Stimulated activated CD4-positive, alpha-beta T cell treated with anti-CD3 and anti-CD28 coated beads, Interleukin-12 subunit alpha, Interleukin-12 subunit beta, amount 100 ng/mL, for 48 hours (primary cell): ENCODE measurements at regions not wholly inside any gene's neighbourhood (a gene's known extent, or its start where the extent isn't known, plus 50 kb on each side); places are given as distances from the start of the nearest gene placed in this dataset.

ENCODE experiments used
- DNase-seq, 3 donors: peaks; one replicate each; pipeline ENCODE4 v3.0.0-alpha.2; 2020; ENCODE audit warnings: low read depth in 2 of 3, low spot score in 1 of 3

DNA sequence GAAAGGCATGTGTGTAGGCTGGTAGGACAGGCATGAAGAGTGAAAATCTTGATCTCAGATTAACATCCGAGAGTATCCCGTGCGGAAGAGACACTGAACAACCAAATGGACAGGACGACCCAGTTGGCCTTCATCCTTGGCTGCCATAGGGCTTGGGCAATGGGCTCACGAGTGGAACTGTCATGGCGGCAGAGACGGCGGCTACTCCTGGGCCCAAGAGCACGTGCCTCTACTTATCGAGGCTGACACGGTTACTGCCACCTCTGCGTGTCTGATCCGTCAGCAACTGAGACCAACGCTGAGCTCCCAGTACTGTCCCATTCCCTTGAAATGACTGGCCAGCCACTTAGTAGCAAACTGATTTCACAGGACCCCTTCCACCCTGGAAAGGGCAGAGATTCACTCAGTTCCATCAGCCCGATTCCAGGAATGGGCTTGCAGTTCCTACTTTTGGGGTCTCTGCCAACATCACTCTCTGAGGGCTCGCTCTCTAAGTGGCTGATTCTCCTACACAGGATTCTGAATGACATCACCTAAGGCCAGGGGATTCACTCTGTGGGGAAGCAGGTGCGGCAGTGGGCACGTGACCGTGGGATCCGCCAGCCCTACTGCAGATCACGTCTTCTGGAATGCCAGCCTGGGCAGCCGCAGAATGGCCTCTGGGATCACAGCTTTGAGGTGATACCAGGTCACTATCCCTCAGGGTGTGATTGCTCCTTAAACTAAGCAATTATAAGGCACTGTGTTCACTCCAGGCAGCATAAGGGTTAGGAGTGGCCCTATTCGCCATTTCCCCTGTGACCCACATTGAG lies 97.8 kb downstream of the RPS6KA4 start:
- DNase-seq: no peak

DNA sequence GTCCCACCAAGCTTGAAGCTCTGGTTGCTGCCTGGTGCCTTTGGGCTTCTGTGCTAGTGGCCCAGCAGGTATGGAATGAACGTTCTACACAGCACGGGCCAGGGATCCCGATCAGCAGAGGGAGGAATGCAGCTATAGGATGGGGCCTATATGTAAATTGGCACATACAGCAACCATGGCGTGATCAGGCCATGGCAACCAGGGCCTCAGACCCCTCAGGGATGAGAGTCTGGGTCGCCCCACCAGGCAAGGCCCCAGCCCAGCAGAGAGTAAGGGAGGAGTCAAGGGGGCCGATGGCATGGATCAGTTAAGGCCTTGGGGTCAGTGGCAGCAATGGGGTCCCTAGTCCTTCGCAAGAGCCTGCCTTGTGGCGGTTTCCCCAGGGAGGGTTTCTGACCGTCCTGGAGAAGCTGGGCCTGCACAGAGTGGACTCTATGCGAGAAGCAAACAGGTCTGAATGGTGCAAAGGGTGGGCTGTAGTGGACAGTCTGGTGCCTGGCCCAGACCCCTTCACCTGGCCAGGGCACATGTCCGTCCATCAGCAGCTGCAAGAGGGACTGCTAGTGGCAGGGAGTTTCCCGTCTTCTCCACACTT lies 98.2 kb upstream of the SLC22A11 start:
- DNase-seq: no peak

DNA sequence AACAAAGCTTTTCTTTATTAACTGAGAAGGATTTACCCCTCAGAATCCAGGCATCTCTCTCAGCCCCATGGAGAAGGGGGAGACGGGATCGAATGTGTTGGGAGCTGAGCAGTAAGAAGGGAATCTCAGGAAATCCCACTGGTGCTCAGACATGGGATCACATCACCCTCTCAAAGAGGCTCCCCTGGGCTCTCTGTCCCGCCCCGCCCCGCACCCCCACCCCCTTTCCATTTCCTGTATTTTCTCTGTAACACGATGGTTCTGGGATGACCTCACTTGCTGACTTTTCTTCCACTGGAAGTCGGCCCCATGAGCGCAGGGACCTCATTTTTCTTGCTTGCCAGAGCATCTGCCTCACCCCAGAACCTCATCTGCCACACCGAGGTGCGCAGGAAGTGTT lies 96.7 kb upstream of the SLC22A11 start:
- no peak for DNase-seq

DNA sequence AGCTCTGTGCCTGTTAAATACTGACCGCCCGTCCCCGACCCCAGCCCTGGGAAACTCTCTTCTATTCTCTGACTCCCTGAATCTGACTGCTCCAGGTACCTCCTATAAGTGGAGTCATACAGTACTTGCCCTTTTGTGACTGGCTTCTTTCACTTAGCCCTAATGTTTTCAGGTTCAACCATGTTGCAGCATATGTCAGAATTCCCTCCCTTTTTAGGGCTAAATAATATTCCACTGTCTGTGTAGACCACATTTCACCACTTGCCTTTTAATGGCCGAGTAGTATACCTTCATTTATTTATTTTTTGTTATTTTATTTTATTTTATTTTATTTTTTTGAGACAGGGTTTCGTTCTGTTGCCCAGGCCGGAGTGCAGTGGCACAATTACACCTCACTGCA lies 96.1 kb upstream of the SLC22A11 start:
- no peak for DNase-seq

DNA sequence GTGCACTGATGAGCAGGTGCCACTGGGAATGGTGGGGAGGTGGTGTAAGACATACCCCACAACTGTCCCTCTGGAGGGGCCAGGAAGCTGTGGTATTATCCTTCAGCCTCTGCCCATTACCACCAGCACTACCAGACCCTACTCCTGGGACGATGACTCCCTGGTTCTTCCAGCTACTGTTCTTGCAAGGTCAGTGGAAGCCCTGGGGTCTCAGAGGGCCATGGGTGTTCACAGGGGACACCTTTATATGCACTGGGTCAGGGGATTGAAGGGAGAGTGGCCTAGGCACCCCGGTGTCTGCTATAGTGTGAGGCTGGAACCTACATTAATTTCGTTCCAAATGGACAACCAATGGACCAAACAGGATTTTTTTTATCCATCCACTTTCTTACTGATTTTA lies 94.7 kb upstream of the SLC22A11 start:
- DNase-seq: no peak

DNA sequence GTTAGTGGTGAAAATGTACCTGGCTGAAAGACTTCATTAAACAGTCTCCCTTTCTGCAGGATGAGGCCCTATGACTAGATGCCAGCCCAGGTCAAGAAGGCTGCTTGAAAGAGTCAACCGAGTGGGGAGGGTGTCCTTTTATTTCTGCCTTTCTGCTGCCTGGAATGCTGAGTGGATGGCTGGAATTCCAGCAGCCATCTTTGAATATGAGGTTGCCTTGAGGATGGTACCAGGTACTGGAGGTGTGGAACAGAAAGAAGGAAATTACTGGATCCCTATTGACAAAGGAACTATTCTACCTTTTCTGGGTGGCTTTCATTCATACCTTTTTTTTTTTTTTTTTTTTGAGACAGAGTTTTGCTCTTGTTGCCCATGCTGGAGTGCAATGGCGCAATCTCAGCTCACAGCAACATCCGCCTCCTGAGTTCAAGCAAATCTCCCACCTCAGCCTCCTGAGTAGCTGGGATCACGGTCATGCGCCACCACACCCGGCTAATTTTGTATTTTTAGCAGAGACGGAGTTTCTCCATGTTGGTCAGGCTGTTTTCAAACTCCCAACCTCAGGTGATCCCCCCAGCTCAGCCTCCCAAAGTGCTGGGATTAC lies 89.5 kb upstream of the SLC22A11 start:
- no peak for DNase-seq

DNA sequence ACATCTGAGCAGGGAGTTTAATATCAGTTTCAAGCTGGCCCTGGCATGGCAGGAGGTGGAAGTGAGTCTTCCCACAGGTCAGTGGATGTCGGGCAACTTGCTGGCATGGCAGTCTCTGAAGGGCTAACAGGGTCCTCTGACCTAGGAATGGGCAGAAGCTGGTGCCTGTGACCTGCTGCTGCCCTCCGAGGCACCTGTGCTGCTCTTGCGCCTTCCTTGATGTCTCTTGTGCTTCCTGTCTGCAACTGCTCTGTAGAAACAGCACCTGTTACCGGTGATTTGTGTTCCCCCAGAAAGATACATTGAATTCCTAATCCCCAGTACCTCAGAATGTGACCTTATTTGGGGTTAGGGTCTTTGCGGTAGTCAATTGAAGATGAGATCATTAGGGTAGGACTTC lies 86.5 kb upstream of the SLC22A11 start:
- no peak for DNase-seq

DNA sequence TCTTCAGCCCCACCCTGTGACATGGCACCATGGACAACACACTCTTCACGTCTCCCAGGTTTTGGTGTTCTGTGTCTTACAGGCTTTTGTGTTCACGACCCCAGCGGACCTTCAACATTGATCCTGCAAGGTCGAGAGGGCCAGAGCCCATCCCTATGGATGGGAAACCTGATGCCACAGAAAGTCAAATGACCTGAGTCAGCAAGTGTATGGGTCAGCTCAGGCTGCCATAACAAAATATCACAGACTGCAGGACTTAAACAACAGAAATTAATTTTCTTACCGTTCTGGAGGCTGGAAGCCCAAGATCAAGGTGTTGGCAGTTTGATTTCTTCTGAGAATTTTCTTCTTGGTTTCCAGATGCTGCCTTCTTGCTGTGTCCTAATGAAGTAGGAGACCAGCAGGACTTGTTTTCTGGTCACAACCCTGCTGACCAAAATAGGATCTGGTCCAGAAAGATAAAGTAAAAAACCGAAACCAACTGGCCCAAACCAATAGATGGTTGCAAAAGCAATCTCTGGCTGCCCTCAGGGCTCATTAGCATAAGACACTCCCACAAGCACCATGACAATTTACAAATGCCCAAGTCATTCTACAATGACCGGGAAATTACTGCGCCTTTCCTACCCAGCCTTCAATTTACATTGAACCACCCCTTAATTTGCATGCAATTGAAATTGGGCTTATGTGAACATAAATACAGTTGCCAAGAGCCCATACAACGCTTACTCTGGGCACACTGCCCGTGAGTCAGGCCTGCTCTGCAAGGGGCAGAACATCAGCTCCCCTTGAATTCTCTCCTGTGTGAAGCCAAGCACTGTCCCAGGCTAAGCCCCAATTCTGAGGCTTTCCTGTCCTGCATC lies 82.9 kb upstream of the SLC22A11 start:
- DNase-seq: no peak

DNA sequence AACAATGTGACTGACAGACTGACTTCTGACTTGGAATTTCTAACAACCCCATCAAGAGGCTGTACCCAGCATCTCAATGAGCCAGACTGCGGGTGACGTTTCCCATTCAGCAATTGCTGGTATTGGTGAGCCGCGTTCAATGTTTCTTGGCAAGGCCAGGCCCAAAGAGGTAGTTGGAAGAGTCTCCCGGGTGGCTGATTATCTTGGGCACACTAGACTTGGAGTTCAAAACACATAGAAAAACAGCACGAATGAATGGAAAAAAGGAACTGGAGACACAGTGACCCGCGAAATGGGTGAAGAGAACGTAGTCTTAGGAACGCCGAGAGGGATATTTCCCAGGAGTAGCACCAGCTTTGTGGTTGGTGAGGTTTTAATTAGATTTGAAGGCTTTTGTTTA lies 81.1 kb upstream of the SLC22A11 start:
- no peak for DNase-seq

DNA sequence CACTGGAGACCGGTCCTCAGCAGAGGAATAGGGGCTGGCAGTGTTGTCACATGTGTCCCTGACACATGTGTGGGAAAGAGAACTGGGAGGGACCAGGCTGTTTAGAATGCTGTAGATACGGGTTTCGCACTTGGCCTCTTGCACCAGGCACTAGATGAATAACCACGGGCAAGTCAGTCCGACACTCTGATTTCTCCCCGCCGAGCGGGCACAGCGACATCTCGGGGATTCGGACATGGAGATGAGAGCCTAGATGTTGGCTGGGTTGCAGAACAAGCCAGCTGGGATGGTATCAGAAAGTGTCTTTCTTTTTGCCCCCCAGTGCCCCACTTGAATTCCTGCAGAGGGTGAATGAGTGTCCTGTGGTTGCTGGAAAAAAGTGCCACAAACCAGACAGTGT lies 80.6 kb upstream of the SLC22A11 start:
- DNase-seq: no peak

DNA sequence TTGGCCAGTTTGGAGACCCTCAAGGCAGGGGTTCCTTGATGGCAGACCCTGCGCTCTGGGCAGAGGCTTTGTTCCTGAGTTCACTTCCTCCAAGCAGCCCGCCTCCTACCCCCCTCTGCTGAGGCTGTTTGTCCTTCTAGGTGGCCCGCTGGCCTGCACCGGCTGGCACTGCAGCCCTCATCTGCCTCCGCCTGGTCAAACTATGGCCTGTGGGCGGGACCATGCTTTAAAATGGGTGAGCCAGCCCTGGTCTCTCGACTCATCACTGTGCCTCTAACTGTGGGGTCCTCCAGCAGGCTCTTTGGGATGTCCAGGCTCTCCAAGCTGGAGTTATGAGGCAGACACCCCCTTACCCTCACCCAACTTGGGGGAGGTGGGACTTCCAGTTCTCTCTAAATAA lies 78.9 kb upstream of the SLC22A11 start:
- no peak for DNase-seq

DNA sequence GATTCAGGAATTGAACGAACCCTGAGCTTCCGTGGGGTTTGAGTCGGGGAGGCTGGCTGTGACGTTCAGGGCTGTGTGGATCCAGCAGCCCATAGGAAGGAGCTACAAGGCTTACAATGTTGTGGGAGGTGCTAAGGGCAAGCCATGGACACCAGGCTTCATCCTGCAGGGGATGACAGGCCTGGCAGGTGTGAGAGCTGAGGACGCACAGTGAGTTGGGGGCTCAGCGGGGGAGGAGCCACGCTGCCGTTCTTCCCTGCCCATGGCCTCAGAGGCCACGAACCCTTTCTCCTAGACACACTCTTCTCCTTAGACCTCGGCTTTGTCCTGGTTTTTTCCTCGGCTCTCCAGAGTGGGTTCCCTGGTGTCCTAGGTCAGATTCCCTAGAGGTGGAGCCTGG lies 78.1 kb upstream of the SLC22A11 start:
- no peak for DNase-seq

DNA sequence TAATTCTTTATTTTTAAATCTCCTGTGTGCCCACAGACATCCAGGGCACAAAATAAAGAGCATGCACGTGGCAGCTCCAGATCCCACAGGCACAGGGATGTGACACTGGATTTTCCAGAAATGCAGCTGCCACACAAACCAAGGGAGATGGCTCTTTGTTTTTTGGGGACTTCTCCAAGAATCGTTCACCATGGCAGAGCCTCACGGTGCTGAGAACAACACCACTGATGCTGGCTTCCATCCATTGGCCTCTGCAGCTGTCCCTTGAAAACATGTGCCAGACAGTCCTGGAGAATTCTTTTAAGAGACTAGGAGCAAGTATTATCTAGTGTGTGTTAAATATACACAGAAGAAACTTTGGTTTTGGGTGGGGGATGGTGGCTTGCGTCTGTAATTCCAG lies 73.2 kb upstream of the SLC22A11 start:
- DNase-seq: no peak

DNA sequence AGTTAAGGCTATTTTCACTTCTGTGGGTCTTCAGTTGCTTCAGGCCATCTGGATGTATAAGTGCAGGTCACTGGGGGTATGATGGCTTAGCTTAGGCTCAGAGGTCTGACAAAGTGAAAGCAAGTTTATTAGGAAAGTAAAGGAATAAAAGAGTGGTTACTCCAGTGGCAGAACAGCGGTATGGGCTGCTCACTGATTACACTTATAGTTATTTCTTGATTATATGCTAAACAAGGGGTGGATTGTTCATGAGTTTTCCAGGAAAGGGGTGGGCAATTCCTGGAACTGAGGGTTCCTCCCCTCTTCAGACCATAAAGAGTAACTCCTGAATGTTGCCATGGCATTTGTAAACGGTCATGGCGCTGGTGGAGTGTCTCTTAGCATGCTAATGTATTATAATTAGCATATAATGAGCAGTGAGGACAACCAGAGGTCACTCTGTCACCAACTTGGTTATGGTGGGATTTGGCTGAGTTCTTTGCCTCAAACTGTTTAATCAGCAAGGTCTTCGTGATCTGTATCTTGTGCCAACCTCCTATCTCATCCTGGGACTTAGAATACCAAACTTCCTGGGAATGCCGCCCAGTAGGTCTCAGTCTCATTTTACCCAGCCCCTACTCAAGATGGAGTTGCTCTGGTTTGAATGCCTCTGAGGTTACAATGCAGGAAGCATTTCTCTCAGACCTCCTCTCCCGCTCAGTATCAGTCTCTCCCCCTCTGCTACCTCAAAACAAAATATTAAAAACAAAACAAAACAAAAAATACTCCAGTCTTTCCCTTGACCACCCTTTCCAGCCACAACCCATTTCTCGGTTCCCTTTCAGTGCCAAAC lies 71.3 kb upstream of the SLC22A11 start:
- DNase-seq: no peak

DNA sequence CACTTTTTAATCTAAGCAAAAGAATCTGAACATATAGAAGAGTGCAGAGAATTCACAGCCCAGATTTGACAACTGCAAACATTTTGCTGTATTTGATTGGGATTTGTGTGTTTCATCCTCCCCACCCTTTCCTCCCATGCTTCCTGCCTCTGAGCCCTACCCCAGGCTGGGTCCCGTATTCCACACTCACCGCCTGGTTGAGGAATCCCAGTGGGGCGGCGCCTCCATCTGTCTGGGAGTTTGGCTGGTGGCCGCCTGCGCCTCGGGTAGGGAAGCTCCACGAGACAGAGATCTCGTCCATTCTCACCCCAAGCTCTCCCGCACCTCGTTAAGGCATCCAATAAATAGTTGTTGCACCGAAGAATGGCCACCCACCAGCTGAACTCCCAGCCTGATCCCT lies 70.7 kb upstream of the SLC22A11 start:
- no peak for DNase-seq

DNA sequence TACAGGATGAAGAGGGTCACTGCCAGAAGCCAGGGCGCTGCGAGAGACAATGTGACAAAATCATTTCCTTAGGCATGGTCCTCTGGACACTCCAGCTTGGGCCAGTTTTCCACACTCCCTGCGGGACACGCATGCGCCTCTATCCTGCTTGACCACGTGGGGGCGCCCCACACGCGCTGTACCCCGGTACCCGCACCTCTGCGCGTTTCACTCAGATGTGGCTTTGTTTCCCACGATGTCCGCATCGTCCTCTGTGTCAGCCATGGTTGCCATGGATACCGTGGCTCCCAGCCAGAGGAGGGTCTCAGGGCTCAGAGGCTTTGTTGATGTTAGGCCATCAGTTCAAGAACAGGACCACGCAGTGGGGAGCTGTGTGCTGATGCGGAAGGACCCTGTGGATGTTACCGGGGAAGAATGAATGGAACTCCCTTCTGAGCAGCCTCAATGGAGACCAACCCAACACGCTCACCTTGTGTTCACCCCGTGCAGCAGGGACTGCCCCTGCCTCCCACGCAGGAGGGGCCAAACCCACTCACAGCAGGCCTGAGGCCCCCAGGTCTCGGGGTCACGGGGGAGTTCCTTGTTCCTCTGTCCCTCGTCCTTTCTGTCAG lies 65.8 kb upstream of the SLC22A11 start:
- DNase-seq: peak; percentile 18 to 44 (median 43)

DNA sequence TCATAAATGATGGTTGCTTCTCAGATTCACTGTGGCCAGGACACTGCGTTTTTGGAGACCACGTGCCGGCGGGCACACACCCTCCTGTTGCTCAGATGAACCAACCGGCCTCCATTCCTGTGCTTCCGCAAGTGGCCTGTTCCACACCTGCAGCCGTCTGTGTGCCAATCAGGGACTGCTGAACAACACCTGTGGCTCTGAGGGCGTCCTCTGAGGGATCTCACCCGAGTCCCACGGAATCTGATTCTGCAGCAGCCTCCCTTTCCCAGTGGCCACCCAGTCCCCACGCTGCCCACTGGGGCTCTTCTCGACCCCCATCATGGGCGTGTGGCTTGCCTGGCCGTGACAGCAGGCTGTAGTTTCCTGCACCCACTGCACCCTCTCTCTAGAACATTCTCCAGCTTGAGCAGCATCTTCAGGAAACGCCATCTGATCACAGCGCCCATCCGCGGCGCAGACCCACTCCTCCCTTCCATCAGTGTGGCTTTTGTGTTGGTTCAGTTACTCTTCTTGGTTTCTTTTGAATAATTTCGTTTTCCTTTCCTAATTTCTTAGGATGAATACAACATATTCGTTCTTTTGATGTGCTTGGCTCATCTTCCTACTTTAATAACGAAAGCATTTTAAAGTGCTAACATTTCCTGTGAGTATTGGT lies 65.1 kb upstream of the SLC22A11 start:
- no peak for DNase-seq

DNA sequence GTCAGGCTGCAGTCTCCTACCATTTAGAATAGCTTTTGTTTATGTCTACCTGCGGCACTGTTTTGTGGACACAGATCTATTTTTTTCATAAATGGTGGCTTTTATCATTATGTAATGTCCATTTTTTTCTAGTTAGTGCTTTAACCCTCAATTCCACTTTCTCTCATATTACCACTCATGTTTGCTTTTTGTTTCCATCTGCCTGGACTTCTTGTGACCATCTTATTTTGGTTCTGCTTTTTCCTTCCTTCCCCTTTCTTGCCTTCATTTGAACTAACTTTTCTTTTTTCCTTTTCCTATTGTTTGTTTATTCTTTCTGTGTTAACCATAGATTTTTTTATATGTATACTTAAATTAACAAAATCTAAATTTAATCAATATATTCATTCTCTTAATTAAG lies 63.2 kb upstream of the SLC22A11 start:
- no peak for DNase-seq

DNA sequence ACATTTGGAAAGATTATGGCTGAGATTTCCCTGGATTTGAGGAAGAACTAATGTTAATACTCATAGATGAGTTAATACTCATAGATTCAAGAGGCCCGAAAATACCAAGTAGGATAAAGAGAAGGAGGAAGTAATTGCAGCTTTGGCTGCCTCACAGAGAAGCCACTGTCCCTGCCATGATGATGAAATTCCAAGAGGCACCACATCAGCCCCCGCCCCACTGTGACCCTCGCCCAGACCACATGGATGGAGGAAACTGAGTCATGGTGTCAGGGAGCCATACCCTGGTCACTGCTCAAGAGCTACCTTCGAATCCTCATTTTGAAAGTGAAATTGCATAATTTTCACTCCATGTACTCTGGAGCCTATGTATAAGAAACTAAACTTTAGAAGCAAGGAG lies 57.6 kb upstream of the SLC22A11 start:
- no peak for DNase-seq
